Adrenal gland (tissue), 5 donors: ENCODE measurements at regions not wholly inside any gene's neighbourhood (a gene's known extent, or its start where the extent isn't known, plus 50 kb on each side); places are given as distances from the start of the nearest gene placed in this dataset.

Source experiments
- POLR2A ChIP-seq, 2 donors: fragments of 450-650 bp; IDR thresholded peaks; one replicate each; pipeline ENCODE4 v1.6.1; 2017; ENCODE audit warnings: antibody characterized with exemption in 2 of 2, mild to moderate bottlenecking in 2 of 2, moderate library complexity in 1 of 2
- TF ChIP-seq, protein P1 (sequence below), 6 experiments: fragments of 450-650 bp in 4 of 6; fragments of 200-600 bp in 2 of 6; sonication (generic) in 1 of 6; IDR thresholded peaks; 1 replicate in 5 of 6; 2 replicates in 1 of 6; pipeline versions ENCODE4 v1.5.1 to v1.8.0; 2016 to 2021; ENCODE audit warnings: antibody characterized with exemption in 6 of 6, mild to moderate bottlenecking in 2 of 6, moderate library complexity in 1 of 6
- donor health status: DM: no; HTN: no; CAD: no.

DNA sequence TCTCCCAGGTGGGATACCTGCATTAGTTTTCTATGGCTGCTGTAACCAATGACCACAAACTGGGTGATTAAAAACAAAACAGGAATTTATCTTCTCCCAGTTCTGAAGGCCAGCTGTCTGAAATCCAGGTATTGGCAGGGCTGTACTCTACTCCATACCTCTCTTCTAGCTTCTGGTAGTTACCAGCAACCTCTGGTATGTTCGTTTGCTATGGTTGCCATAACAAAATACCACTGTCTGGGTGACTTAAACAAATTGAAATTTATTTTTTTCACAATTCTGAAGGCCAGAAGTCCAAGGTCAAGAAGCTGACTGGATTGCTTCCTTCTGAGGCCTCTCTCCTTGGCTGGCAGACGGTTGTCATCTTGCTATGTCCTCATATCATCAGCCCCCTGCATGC lies 642.1 kb upstream of the TENM3 start:
- TF ChIP-seq, protein P1, sequence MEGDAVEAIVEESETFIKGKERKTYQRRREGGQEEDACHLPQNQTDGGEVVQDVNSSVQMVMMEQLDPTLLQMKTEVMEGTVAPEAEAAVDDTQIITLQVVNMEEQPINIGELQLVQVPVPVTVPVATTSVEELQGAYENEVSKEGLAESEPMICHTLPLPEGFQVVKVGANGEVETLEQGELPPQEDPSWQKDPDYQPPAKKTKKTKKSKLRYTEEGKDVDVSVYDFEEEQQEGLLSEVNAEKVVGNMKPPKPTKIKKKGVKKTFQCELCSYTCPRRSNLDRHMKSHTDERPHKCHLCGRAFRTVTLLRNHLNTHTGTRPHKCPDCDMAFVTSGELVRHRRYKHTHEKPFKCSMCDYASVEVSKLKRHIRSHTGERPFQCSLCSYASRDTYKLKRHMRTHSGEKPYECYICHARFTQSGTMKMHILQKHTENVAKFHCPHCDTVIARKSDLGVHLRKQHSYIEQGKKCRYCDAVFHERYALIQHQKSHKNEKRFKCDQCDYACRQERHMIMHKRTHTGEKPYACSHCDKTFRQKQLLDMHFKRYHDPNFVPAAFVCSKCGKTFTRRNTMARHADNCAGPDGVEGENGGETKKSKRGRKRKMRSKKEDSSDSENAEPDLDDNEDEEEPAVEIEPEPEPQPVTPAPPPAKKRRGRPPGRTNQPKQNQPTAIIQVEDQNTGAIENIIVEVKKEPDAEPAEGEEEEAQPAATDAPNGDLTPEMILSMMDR (IDR thresholded peaks at IDR 0.05) = no peak
- no peak for TF ChIP-seq POLR2A (IDR thresholded peaks at IDR 0.05)
